SK-N-SH (cell line): ENCODE measurements at regions not wholly inside any gene's neighbourhood (a gene's known extent, or its start where the extent isn't known, plus 50 kb on each side); places are given as distances from the start of the nearest gene placed in this dataset.

Experiments
- CTCF ChIA-PET: fragments of 300-600, 350-600 bp; formaldehyde crosslinking; extraction: SDS; loops from one replicate; lab custom pipeline; 2021; lab: Yijun Ruan, JAX
- POLR2A ChIA-PET: fragments of 350-600 bp; sonication (Branson Sonifier 250); formaldehyde crosslinking; extraction: SDS; loops from one replicate; lab custom pipeline; 2020; ENCODE audit warnings: antibody characterized with exemption, inconsistent platforms; lab: Yijun Ruan, JAX
- DNase-seq: peaks from one replicate; pipeline ENCODE4 v3.0.0; 2012
- H2AFZ ChIP-seq: fragments of 200-600 bp; sonication (generic); 2 replicates; pipeline ENCODE4 v1.8.1; 2016; ENCODE audit warnings: antibody characterized with exemption, mild to moderate bottlenecking, low read depth
- H3F3A ChIP-seq: fragments of 200-600 bp; sonication (generic); replicated peaks from 2 replicates; pipeline ENCODE3; 2016; ENCODE audit warnings: antibody characterized with exemption, mild to moderate bottlenecking; ENCODE audit not compliant: insufficient read depth
- H3K27ac ChIP-seq, 2 experiments: fragments of 200-500 bp in 1 of 2; fragments of 200-600 bp in 1 of 2; sonication (Bioruptor generic) in 1 of 2; sonication (generic), shearing (Covaris generic) in 1 of 2; 2 replicates each; pipeline versions ENCODE4 v1.5.1 to v1.6.1; 2014 to 2016; ENCODE audit warnings: low read depth in 2 of 2, inconsistent platforms in 1 of 2, low read length in 1 of 2, mild to moderate bottlenecking in 1 of 2, mixed read lengths in 1 of 2
- H3K27me3 ChIP-seq: fragments of 200-600 bp; sonication (generic), shearing (Covaris generic); 2 replicates; pipeline ENCODE4 v1.6.1; 2016; ENCODE audit warnings: mixed run types; ENCODE audit not compliant: insufficient read depth
- H3K36me3 ChIP-seq, 2 experiments: fragments of 200-500 bp in 1 of 2; fragments of 200-600 bp in 1 of 2; sonication (Bioruptor generic) in 1 of 2; sonication (generic) in 1 of 2; replicated peaks in 1 of 2; 2 replicates each; pipeline versions ENCODE3 to v1.5.1; 2014 to 2016; ENCODE audit warnings: low read length in 1 of 2, mild to moderate bottlenecking in 1 of 2; ENCODE audit not compliant: insufficient read depth in 2 of 2, control insufficient read depth in 1 of 2
- H3K4me1 ChIP-seq, 2 experiments: fragments of 200-500 bp in 1 of 2; fragments of 200-600 bp in 1 of 2; sonication (Bioruptor generic) in 1 of 2; sonication (generic), shearing (Covaris generic) in 1 of 2; 2 replicates each; pipeline versions ENCODE4 v1.5.1 to v1.6.1; 2014 to 2016; ENCODE audit warnings: low read depth in 1 of 2, low read length in 1 of 2, mixed run types in 1 of 2; ENCODE audit not compliant: insufficient read depth in 2 of 2, control insufficient read depth in 1 of 2
- H3K4me2 ChIP-seq: fragments of 200-600 bp; sonication (generic), shearing (Covaris generic); 2 replicates; pipeline ENCODE4 v1.6.1; 2017; ENCODE audit warnings: mixed run types
- H3K4me3 ChIP-seq, 2 experiments: fragments of 200-500 bp in 1 of 2; fragments of 200-600 bp in 1 of 2; sonication (Bioruptor generic) in 1 of 2; sonication (generic), shearing (Covaris generic) in 1 of 2; 2 replicates each; pipeline versions ENCODE4 v1.5.1 to v1.8.1; 2014 to 2016; ENCODE audit warnings: low read depth in 2 of 2, inconsistent platforms in 1 of 2, low read length in 1 of 2, mild to moderate bottlenecking in 1 of 2, mixed read lengths in 1 of 2, moderate library complexity in 1 of 2
- H3K79me2 ChIP-seq: fragments of 200-600 bp; sonication (generic); 2 replicates; pipeline ENCODE4 v1.8.1; 2017; ENCODE audit warnings: mild to moderate bottlenecking; ENCODE audit not compliant: insufficient read depth
- H3K9ac ChIP-seq: fragments of 200-600 bp; sonication (generic); 2 replicates; pipeline ENCODE4 v1.6.1; 2017; ENCODE audit warnings: mixed run types
- H3K9me2 ChIP-seq: fragments of 200-600 bp; sonication (generic); 2 replicates; pipeline ENCODE4 v1.6.1; 2017; ENCODE audit warnings: mixed run types
- H3K9me3 ChIP-seq: fragments of 200-600 bp; sonication (generic); 2 replicates; pipeline ENCODE4 v1.6.1; 2017; ENCODE audit warnings: mixed run types, mild to moderate bottlenecking, moderate library complexity
- H4K20me1 ChIP-seq: fragments of 200-600 bp; sonication (generic); 2 replicates; pipeline ENCODE4 v1.6.1; 2017; ENCODE audit warnings: mild to moderate bottlenecking, mixed run types; ENCODE audit not compliant: insufficient read depth
- ELF1 ChIP-seq: IDR thresholded peaks from 2 replicates; pipeline ENCODE4 v1.4.0; 2012
- FOSL2 ChIP-seq: IDR thresholded peaks from 2 replicates; pipeline ENCODE4 v1.4.0; 2012; ENCODE audit warnings: low read depth, mild to moderate bottlenecking, moderate library complexity, borderline replicate concordance
- FOXJ3 ChIP-seq: sonication (generic); formaldehyde crosslinking; IDR thresholded peaks from 2 replicates; pipeline ENCODE4 v1.5.1; 2020; ENCODE audit warnings: mild to moderate bottlenecking, missing genetic modification reagents
- FOXM1 ChIP-seq: IDR thresholded peaks from 2 replicates; pipeline ENCODE4 v1.4.0; 2012; ENCODE audit warnings: low read depth, mild to moderate bottlenecking
- MEF2A ChIP-seq: IDR thresholded peaks from 2 replicates; pipeline ENCODE4 v1.4.0; 2012; ENCODE audit warnings: low read depth, borderline replicate concordance
- MXI1 ChIP-seq: IDR thresholded peaks from 2 replicates; pipeline ENCODE4 v1.6.1; 2012; ENCODE audit warnings: mild to moderate bottlenecking, low read depth, low read length, improper control_type of control experiment
- NFIC ChIP-seq: IDR thresholded peaks from 2 replicates; pipeline ENCODE4 v1.4.0; 2012; ENCODE audit warnings: borderline replicate concordance
- NRF1 ChIP-seq: IDR thresholded peaks from 2 replicates; pipeline ENCODE4 v1.6.1; 2012; ENCODE audit warnings: low read depth, mild to moderate bottlenecking, low read length
- RAD21 ChIP-seq: IDR thresholded peaks from 2 replicates; pipeline ENCODE4 v1.6.1; 2012; ENCODE audit warnings: mild to moderate bottlenecking, low read length
- RCOR1 ChIP-seq: fragments of 150-350 bp; IDR thresholded peaks from 2 replicates; pipeline ENCODE4 v1.6.1; 2017; ENCODE audit warnings: antibody characterized with exemption, low read length
- RFX5 ChIP-seq: IDR thresholded peaks from 2 replicates; pipeline ENCODE4 v1.6.1; 2012; ENCODE audit warnings: mild to moderate bottlenecking, improper control_type of control experiment, low read length
- SIN3A ChIP-seq: IDR thresholded peaks from 2 replicates; pipeline ENCODE4 v1.6.1; 2012; ENCODE audit warnings: low read depth, mild to moderate bottlenecking, low read length, moderate library complexity, borderline replicate concordance
- TAF1 ChIP-seq: IDR thresholded peaks from 2 replicates; pipeline ENCODE4 v1.6.1; 2012; ENCODE audit warnings: low read depth, mild to moderate bottlenecking, low read length, moderate library complexity, borderline replicate concordance
- TCF12 ChIP-seq: IDR thresholded peaks from 2 replicates; pipeline ENCODE4 v1.4.0; 2012
- TEAD4 ChIP-seq: IDR thresholded peaks from 2 replicates; pipeline ENCODE4 v1.4.0; 2012; ENCODE audit warnings: mild to moderate bottlenecking, borderline replicate concordance; ENCODE audit not compliant: insufficient read depth
- WGBS: methylation state at CpG from one replicate; pipeline ENCODE4 v1.1.6; 2017; ENCODE audit warnings: low lambda C conversion rate; 5-methylcytosine and 5-hydroxymethylcytosine counted together
- TF ChIP-seq, protein P1 (sequence below): IDR thresholded peaks from 2 replicates; pipeline ENCODE4 v1.4.0; 2012; ENCODE audit warnings: low read depth, borderline replicate concordance
- TF ChIP-seq, protein P2 (sequence below): IDR thresholded peaks from 2 replicates; pipeline ENCODE4 v1.4.0; 2012; ENCODE audit warnings: low read depth
- TF ChIP-seq, protein P3 (sequence below): fragments of 150-350 bp; IDR thresholded peaks from 2 replicates; pipeline ENCODE4 v1.6.1; 2016; ENCODE audit warnings: mild to moderate bottlenecking, low read depth, low read length
- TF ChIP-seq, protein P4 (sequence below): fragments of 200-600 bp; sonication (generic); IDR thresholded peaks from 2 replicates; pipeline ENCODE4 v1.6.1; 2017; ENCODE audit warnings: antibody characterized with exemption, mild to moderate bottlenecking, moderate library complexity
- TF ChIP-seq, protein P5 (sequence below): IDR thresholded peaks from 2 replicates; pipeline ENCODE4 v1.6.1; 2012; ENCODE audit warnings: mild to moderate bottlenecking, low read depth, low read length, moderate library complexity
- TF ChIP-seq, protein P6 (sequence below): fragments of 150-350 bp; IDR thresholded peaks from 2 replicates; pipeline ENCODE4 v1.6.1; 2017; ENCODE audit warnings: antibody characterized with exemption, low read length, low read depth, borderline replicate concordance

- Histone ChIP-seq H3K4me3 (no peak overlapping the region), H3K4me1 (no peaks in the 10 kb centered on the region), H3K4me2 (no peak overlapping the region), H2AFZ (no peak overlapping the region), H3K9ac (no peak overlapping the region), H3F3A (no peaks in the 10 kb centered on the region), H3K27ac (no peak overlapping the region), H3K36me3 (no peaks in the 10 kb centered on the region), H3K27me3 (no peaks in the 10 kb centered on the region), H4K20me1 (no peaks in the 10 kb centered on the region), H3K79me2 (no peaks in the 10 kb centered on the region), H3K9me2 (no peaks in the 10 kb centered on the region), H3K9me3 (no peaks in the 10 kb centered on the region)
- ChIA-PET CTCF (no interaction called here), POLR2A (no interaction called here)
- TF ChIP-seq ELF1 (no peak), FOXM1 (no peak), SIN3A (no peak), FOSL2 (no peak), FOXJ3 (CRISPR knock-in tag) (no peak), TCF12 (no peak), NRF1 (no peak), NFIC (no peak), RAD21 (no peak), TEAD4 (no peak), RCOR1 (no peak), TAF1 (no peak)
- TF ChIP-seq, protein P1, sequence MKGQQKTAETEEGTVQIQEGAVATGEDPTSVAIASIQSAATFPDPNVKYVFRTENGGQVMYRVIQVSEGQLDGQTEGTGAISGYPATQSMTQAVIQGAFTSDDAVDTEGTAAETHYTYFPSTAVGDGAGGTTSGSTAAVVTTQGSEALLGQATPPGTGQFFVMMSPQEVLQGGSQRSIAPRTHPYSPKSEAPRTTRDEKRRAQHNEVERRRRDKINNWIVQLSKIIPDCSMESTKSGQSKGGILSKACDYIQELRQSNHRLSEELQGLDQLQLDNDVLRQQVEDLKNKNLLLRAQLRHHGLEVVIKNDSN, result no peak
- TF ChIP-seq, protein P2, sequence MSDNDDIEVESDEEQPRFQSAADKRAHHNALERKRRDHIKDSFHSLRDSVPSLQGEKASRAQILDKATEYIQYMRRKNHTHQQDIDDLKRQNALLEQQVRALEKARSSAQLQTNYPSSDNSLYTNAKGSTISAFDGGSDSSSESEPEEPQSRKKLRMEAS, result no peak
- TF ChIP-seq, protein P3, sequence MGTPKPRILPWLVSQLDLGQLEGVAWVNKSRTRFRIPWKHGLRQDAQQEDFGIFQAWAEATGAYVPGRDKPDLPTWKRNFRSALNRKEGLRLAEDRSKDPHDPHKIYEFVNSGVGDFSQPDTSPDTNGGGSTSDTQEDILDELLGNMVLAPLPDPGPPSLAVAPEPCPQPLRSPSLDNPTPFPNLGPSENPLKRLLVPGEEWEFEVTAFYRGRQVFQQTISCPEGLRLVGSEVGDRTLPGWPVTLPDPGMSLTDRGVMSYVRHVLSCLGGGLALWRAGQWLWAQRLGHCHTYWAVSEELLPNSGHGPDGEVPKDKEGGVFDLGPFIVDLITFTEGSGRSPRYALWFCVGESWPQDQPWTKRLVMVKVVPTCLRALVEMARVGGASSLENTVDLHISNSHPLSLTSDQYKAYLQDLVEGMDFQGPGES, result no peak
- DNase-seq, result no peak
- WGBS, result 78% methylated on average over 1 of the region's 1 CpG
Observed at GRCh38 chr2:54040685-54041084, 69.9 kb upstream of the PSME4 start.

DNA sequence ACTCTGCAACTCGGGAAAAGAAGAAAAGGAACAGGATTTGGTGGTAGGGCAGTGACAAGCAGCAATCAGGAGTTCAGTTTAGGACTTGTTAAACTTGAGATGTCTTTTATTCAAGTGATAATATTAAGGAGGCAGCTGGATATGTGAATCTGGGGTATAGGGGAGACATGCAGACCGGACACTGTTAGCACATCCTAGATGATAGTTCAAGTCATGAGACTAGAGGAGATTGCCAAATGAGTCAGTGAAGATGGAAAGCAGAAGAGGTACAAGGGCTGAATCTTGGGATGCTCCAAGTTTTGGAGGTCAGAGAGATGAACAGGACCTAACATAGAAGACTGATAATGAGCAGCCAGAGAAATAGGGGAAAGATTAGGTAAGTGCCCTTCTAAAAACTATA lies 69.5 kb upstream of the PSME4 start:
- POLR2A ChIA-PET, result no interaction called here

More for the DNA sequence above, 69.5 kb upstream of the PSME4 start:
- Histone ChIP-seq H2AFZ (no peak overlapping the region), H3K9me3 (no peaks in the 10 kb centered on the region), H3K4me2 (no peak overlapping the region), H3K4me3 (no peak overlapping the region), H3F3A (no peaks in the 10 kb centered on the region), H3K9ac (no peak overlapping the region), H3K79me2 (no peaks in the 10 kb centered on the region), H4K20me1 (no peaks in the 10 kb centered on the region), H3K27ac (no peak overlapping the region)
- 96% methylated on average over 2 of the region's 2 CpGs for WGBS
- CTCF ChIA-PET, result no interaction called here
- no peak for DNase-seq
- TF ChIP-seq, protein P4, sequence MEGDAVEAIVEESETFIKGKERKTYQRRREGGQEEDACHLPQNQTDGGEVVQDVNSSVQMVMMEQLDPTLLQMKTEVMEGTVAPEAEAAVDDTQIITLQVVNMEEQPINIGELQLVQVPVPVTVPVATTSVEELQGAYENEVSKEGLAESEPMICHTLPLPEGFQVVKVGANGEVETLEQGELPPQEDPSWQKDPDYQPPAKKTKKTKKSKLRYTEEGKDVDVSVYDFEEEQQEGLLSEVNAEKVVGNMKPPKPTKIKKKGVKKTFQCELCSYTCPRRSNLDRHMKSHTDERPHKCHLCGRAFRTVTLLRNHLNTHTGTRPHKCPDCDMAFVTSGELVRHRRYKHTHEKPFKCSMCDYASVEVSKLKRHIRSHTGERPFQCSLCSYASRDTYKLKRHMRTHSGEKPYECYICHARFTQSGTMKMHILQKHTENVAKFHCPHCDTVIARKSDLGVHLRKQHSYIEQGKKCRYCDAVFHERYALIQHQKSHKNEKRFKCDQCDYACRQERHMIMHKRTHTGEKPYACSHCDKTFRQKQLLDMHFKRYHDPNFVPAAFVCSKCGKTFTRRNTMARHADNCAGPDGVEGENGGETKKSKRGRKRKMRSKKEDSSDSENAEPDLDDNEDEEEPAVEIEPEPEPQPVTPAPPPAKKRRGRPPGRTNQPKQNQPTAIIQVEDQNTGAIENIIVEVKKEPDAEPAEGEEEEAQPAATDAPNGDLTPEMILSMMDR, result no peak
- no peak for TF ChIP-seq MXI1
- TF ChIP-seq FOXM1, result no peak
- TF ChIP-seq RFX5, result no peak
- TF ChIP-seq TAF1, result no peak
- TF ChIP-seq FOXJ3 (CRISPR knock-in tag), result no peak
- TF ChIP-seq, protein P5, sequence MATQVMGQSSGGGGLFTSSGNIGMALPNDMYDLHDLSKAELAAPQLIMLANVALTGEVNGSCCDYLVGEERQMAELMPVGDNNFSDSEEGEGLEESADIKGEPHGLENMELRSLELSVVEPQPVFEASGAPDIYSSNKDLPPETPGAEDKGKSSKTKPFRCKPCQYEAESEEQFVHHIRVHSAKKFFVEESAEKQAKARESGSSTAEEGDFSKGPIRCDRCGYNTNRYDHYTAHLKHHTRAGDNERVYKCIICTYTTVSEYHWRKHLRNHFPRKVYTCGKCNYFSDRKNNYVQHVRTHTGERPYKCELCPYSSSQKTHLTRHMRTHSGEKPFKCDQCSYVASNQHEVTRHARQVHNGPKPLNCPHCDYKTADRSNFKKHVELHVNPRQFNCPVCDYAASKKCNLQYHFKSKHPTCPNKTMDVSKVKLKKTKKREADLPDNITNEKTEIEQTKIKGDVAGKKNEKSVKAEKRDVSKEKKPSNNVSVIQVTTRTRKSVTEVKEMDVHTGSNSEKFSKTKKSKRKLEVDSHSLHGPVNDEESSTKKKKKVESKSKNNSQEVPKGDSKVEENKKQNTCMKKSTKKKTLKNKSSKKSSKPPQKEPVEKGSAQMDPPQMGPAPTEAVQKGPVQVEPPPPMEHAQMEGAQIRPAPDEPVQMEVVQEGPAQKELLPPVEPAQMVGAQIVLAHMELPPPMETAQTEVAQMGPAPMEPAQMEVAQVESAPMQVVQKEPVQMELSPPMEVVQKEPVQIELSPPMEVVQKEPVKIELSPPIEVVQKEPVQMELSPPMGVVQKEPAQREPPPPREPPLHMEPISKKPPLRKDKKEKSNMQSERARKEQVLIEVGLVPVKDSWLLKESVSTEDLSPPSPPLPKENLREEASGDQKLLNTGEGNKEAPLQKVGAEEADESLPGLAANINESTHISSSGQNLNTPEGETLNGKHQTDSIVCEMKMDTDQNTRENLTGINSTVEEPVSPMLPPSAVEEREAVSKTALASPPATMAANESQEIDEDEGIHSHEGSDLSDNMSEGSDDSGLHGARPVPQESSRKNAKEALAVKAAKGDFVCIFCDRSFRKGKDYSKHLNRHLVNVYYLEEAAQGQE, result no peak
- no peak for TF ChIP-seq SIN3A
- TF ChIP-seq, protein P6, sequence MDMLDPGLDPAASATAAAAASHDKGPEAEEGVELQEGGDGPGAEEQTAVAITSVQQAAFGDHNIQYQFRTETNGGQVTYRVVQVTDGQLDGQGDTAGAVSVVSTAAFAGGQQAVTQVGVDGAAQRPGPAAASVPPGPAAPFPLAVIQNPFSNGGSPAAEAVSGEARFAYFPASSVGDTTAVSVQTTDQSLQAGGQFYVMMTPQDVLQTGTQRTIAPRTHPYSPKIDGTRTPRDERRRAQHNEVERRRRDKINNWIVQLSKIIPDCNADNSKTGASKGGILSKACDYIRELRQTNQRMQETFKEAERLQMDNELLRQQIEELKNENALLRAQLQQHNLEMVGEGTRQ, result no peak
- no peak for TF ChIP-seq MEF2A
- TF ChIP-seq ELF1, result no peak
- TF ChIP-seq, all 33 proteins: peak for 0
- no peaks in the 10 kb centered on the region for H3K9me2 ChIP-seq
- no peaks in the 10 kb centered on the region for H3K27me3 ChIP-seq
- H3K36me3 ChIP-seq, result no peaks in the 10 kb centered on the region
- H3K4me1 ChIP-seq, result no peaks in the 10 kb centered on the region
